ENCODE measurements at regions not wholly inside any gene's neighbourhood (a gene's known extent, or its start where the extent isn't known, plus 50 kb on each side); places are given as distances from the start of the nearest gene placed in this dataset.

DNA sequence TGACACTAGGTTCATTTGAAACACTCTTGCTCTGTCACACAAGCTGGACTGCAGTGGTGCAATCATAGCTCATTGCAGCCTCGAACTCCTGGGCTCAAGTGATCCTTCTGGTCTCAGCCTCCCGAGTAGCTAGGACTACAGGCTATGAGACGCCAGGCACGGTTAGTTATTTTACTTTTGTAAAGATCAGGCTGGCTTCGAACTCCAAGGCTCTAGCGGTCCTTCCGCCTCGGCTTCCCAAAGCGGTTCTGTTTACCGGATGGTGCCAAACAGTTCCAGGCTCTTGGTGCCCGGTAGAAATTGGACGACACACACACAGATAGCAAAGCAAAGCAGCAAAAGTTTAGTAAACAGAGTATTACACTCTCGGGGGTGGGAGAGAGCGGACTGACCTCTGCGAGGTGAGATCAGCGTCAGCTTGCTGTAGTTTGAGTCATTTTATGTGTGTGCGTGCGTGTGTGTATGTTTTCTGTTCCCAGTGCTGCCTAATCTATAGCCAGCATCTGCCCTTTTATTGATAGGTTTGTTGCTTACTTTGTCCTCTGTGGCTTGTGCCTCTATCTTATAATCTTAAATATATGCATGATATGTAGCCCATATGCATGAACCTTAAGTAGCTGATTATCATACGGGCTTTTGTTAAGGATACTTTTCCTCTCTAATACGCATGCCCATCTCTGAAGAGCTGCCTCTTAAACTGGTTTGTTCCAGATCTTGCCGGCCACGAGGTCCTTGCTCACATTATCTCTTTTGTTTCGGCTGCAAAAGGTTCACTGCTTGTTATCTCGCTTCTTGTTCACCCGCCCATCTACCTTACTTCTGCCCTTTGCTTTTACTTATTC is 75.2 kb downstream of the OR2B2 start:
- ATAC-seq: peak; percentile 56
- TF ChIP-seq GLIS3 (CRISPR knock-in tag; IDR thresholded peaks at IDR 0.05) (peak; percentile 88), OSR1 (CRISPR knock-in tag; IDR thresholded peaks at IDR 0.05) (no peak), CREB5 (CRISPR knock-in tag; IDR thresholded peaks at IDR 0.05; ENCODE audit: low read depth) (peak; percentile 8; the same call in 1 of the 2 replicates), CSRNP3 (CRISPR knock-in tag; IDR thresholded peaks at IDR 0.05) (peak; percentile 19), ZFP30 (CRISPR knock-in tag; IDR thresholded peaks at IDR 0.05) (peak; percentile 15; the same call in 1 of the 2 replicates), TOX (CRISPR knock-in tag; IDR thresholded peaks at IDR 0.05; ENCODE audit: borderline replicate concordance) (peak; percentile 17; the same call in 1 of the 2 replicates), ESRRG (CRISPR knock-in tag; IDR thresholded peaks at IDR 0.05) (peak; percentile 81; the same call in 1 of the 2 replicates), ZC3H10 (CRISPR knock-in tag; IDR thresholded peaks at IDR 0.05) (no peak), PPARA (CRISPR knock-in tag; IDR thresholded peaks at IDR 0.05; ENCODE audit: borderline replicate concordance) (no peak)
- TF ChIP-seq, protein P1, sequence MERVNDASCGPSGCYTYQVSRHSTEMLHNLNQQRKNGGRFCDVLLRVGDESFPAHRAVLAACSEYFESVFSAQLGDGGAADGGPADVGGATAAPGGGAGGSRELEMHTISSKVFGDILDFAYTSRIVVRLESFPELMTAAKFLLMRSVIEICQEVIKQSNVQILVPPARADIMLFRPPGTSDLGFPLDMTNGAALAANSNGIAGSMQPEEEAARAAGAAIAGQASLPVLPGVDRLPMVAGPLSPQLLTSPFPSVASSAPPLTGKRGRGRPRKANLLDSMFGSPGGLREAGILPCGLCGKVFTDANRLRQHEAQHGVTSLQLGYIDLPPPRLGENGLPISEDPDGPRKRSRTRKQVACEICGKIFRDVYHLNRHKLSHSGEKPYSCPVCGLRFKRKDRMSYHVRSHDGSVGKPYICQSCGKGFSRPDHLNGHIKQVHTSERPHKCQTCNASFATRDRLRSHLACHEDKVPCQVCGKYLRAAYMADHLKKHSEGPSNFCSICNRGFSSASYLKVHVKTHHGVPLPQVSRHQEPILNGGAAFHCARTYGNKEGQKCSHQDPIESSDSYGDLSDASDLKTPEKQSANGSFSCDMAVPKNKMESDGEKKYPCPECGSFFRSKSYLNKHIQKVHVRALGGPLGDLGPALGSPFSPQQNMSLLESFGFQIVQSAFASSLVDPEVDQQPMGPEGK (CRISPR knock-in tag; IDR thresholded peaks at IDR 0.05; ENCODE audit: borderline replicate concordance): peak; percentile 32; the same call in 1 of the 2 replicates

DNA sequence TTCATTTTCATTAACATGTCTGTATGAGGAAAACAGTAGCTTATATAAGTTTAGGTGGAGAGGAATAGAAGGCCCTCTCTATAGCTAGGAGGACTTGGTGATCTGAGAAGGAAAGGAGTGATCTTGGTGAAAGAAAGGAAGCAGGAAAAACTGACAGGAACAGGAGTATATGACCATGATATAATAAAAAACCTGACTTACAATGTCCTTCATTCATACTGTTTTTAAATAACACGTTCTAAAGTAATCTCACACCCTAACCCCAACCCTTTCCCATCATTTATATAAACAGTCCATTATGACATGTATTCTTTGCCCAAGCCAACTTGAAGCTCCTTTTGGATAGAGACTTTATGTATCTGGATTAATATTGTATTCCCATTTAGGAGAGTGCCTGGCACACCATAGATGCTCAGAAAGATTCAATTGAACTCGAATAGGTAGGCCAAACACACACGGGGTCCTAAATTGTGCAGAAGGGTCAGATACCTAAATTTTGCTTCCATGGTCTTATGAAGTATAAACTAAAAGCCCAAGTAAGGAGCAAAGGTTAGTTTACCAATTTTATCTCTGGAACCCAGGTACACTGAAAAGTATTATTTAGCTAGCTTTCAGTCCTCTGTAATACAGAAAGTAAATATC is 75.9 kb downstream of the OR2B2 start:
- ATAC-seq: no peak
- TF ChIP-seq GLIS3 (CRISPR knock-in tag; IDR thresholded peaks at IDR 0.05) (no peak), RARB (CRISPR knock-in tag; IDR thresholded peaks at IDR 0.05) (no peak), ARNTL (CRISPR knock-in tag; IDR thresholded peaks at IDR 0.05; ENCODE audit: borderline replicate concordance, low read depth) (no peak), ZNF8 (CRISPR knock-in tag; IDR thresholded peaks at IDR 0.05) (no peak), TCF4 (CRISPR knock-in tag; IDR thresholded peaks at IDR 0.05; ENCODE audit: borderline replicate concordance) (no peak), ISL1 (CRISPR knock-in tag; IDR thresholded peaks at IDR 0.05) (no peak), POU6F1 (CRISPR knock-in tag; IDR thresholded peaks at IDR 0.05; ENCODE audit: borderline replicate concordance, low read depth) (no peak), ESRRG (CRISPR knock-in tag; IDR thresholded peaks at IDR 0.05) (no peak), CSRNP3 (CRISPR knock-in tag; IDR thresholded peaks at IDR 0.05) (no peak), ZFP30 (CRISPR knock-in tag; IDR thresholded peaks at IDR 0.05) (no peak), ZFP3 (CRISPR knock-in tag; IDR thresholded peaks at IDR 0.05) (no peak), ZNF70 (CRISPR knock-in tag; IDR thresholded peaks at IDR 0.05) (no peak), SNAI2 (CRISPR knock-in tag; IDR thresholded peaks at IDR 0.05) (no peak), CSDC2 (CRISPR knock-in tag; IDR thresholded peaks at IDR 0.05) (no peak)
- TF ChIP-seq, protein P1 (CRISPR knock-in tag; IDR thresholded peaks at IDR 0.05; ENCODE audit: borderline replicate concordance): no peak
